ENCODE measurements at regions not wholly inside any gene's neighbourhood (a gene's known extent, or its start where the extent isn't known, plus 50 kb on each side); places are given as distances from the start of the nearest gene placed in this dataset.

DNA sequence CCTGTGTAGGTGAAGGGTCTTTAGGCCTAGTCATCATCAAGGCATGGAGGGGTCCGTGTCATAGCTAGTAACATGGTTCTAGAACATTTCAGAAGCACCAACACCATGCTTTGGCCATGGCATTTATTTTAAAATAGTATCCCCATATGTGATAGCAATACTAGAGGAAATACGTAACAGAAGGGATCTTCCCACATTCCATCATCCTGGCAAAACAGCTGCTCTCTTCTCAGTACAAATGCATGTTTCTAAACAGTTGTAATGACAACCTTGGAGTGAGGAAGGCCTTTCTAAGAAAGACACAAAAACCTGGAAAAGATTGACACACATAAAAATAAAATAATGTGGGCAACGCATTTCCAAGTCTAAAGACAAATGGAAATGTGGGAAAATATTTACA, 97.6 kb downstream of the GADD45G start:
- H3K36me3 ChIP-seq (ENCODE audit: control insufficient read depth, insufficient read depth, low read length): no peaks in the 10 kb centered on the region
- BruUV-seq (replicated peaks): no TSS peak
- H3K27ac Mint-ChIP-seq (ENCODE audit: unreplicated experiment): no peak overlapping the region
- POLR2A ChIA-PET: no interaction called here
- H3K4me1 Mint-ChIP-seq (ENCODE audit: low read depth, unreplicated experiment): peaks cover 6% of the 10 kb centered on the region
- no peak for DNase-seq
- no peaks in the 10 kb centered on the region for H3K9me3 ChIP-seq
- H3K4me3 Mint-ChIP-seq (ENCODE audit: unreplicated experiment): no peak overlapping the region
- H3K36me3 Mint-ChIP-seq (ENCODE audit: insufficient read depth, unreplicated experiment): no peaks in the 10 kb centered on the region
- CTCF ChIA-PET: no interaction called here
- H3K4me1 ChIP-seq: no peaks in the 10 kb centered on the region
- H3K27me3 Mint-ChIP-seq (ENCODE audit: insufficient read depth, unreplicated experiment): no peaks in the 10 kb centered on the region
- TF ChIP-seq, protein P1, sequence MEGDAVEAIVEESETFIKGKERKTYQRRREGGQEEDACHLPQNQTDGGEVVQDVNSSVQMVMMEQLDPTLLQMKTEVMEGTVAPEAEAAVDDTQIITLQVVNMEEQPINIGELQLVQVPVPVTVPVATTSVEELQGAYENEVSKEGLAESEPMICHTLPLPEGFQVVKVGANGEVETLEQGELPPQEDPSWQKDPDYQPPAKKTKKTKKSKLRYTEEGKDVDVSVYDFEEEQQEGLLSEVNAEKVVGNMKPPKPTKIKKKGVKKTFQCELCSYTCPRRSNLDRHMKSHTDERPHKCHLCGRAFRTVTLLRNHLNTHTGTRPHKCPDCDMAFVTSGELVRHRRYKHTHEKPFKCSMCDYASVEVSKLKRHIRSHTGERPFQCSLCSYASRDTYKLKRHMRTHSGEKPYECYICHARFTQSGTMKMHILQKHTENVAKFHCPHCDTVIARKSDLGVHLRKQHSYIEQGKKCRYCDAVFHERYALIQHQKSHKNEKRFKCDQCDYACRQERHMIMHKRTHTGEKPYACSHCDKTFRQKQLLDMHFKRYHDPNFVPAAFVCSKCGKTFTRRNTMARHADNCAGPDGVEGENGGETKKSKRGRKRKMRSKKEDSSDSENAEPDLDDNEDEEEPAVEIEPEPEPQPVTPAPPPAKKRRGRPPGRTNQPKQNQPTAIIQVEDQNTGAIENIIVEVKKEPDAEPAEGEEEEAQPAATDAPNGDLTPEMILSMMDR (IDR thresholded peaks at IDR 0.05; ENCODE audit: insufficient read depth in 1 of 2, low read depth in 1 of 2, low read length in 1 of 2, severe bottlenecking in 1 of 2, unreplicated experiment in 1 of 2): no peak
- intact Hi-C loops (cut with micrococcal nuclease; ENCODE audit: unreplicated experiment): no loop called here
- no peak overlapping the region for H3K4me3 ChIP-seq (ENCODE audit: low read depth, low read length)
- no peaks in the 10 kb centered on the region for H3K27me3 ChIP-seq (replicated peaks; ENCODE audit: control insufficient read depth, insufficient read depth, low read length)
- no peaks in the 10 kb centered on the region for H3K9me3 Mint-ChIP-seq (ENCODE audit: unreplicated experiment)

DNA sequence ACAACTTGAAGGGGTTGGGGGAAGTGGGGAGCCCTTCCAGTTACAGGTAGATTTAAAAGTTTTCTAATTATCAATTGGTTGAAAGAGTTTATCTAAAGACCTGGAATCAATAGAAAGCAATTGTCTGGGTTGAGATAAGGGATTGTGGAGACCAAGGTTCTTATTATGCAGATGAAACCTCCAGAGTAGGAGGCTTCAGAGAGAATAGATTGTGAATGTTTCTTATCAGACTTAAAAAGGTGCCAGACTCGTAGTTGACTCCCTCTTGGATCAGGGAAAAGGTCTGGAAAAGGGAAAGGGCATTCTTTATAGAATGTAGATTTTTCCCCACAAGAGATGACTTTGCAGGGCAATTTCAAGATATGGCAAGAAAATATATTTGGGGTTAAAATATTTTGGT, 100.8 kb downstream of the GADD45G start:
- no peaks in the 10 kb centered on the region for H3K9me3 ChIP-seq
- ChIA-PET CTCF (no interaction called here), POLR2A (no interaction called here)
- no peaks in the 10 kb centered on the region for H3K27me3 ChIP-seq (replicated peaks; ENCODE audit: control insufficient read depth, insufficient read depth, low read length)
- no peak overlapping the region for H3K4me3 Mint-ChIP-seq (ENCODE audit: unreplicated experiment)
- no peaks in the 10 kb centered on the region for H3K27me3 Mint-ChIP-seq (ENCODE audit: insufficient read depth, unreplicated experiment)
- intact Hi-C loops (cut with micrococcal nuclease; ENCODE audit: unreplicated experiment): no loop called here
- DNase-seq: no peak
- H3K9me3 Mint-ChIP-seq (ENCODE audit: unreplicated experiment): no peaks in the 10 kb centered on the region
- H3K4me3 ChIP-seq (ENCODE audit: low read depth, low read length): no peak overlapping the region
- BruUV-seq (replicated peaks): no TSS peak
- no peak overlapping the region for H3K27ac Mint-ChIP-seq (ENCODE audit: unreplicated experiment)
- H3K4me1 Mint-ChIP-seq (ENCODE audit: low read depth, unreplicated experiment): no peaks in the 10 kb centered on the region
- no peaks in the 10 kb centered on the region for H3K36me3 Mint-ChIP-seq (ENCODE audit: insufficient read depth, unreplicated experiment)
- TF ChIP-seq, protein P1 (IDR thresholded peaks at IDR 0.05; ENCODE audit: insufficient read depth in 1 of 2, low read depth in 1 of 2, low read length in 1 of 2, severe bottlenecking in 1 of 2, unreplicated experiment in 1 of 2): no peak
- no peaks in the 10 kb centered on the region for H3K4me1 ChIP-seq
- no peaks in the 10 kb centered on the region for H3K36me3 ChIP-seq (ENCODE audit: control insufficient read depth, insufficient read depth, low read length)

DNA sequence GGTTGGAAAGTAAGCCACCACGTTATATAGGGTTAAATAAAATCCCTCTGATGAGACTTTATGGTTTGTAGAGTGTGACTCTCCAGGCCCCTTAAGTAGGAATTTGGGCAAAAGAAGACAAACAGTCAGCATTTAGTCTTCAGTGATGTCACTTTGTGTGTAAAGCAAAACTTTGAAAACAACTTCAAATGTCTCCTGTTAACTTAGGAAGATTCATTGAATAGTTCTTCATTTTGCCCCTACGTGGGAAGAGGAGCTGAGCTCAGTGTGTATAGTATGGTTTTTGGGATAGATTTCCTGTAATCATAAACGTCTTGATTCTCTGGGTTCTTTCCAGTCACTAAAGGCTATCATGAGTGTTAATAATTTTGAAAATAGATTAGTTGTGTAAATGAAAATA, 101.3 kb downstream of the GADD45G start:
- CTCF ChIA-PET: no interaction called here
- no peak overlapping the region for H3K27ac Mint-ChIP-seq (ENCODE audit: unreplicated experiment)

More for the DNA sequence above, 101.3 kb downstream of the GADD45G start:
- H3K9me3 ChIP-seq: no peaks in the 10 kb centered on the region
- TF ChIP-seq, protein P1 (IDR thresholded peaks at IDR 0.05; ENCODE audit: insufficient read depth in 1 of 2, low read depth in 1 of 2, low read length in 1 of 2, severe bottlenecking in 1 of 2, unreplicated experiment in 1 of 2): no peak
- H3K36me3 Mint-ChIP-seq (ENCODE audit: insufficient read depth, unreplicated experiment): no peaks in the 10 kb centered on the region
- H3K4me3 Mint-ChIP-seq (ENCODE audit: unreplicated experiment): no peak overlapping the region
- no peak for DNase-seq
- POLR2A ChIA-PET: no interaction called here
- H3K4me1 Mint-ChIP-seq (ENCODE audit: low read depth, unreplicated experiment): no peaks in the 10 kb centered on the region
- no peaks in the 10 kb centered on the region for H3K27me3 ChIP-seq (replicated peaks; ENCODE audit: control insufficient read depth, insufficient read depth, low read length)
- no peaks in the 10 kb centered on the region for H3K4me1 ChIP-seq
- no peaks in the 10 kb centered on the region for H3K36me3 ChIP-seq (ENCODE audit: control insufficient read depth, insufficient read depth, low read length)
- no peak overlapping the region for H3K4me3 ChIP-seq (ENCODE audit: low read depth, low read length)
- intact Hi-C loops (cut with micrococcal nuclease; ENCODE audit: unreplicated experiment): no loop called here
- H3K27me3 Mint-ChIP-seq (ENCODE audit: insufficient read depth, unreplicated experiment): no peaks in the 10 kb centered on the region
- H3K9me3 Mint-ChIP-seq (ENCODE audit: unreplicated experiment): no peaks in the 10 kb centered on the region
- BruUV-seq (replicated peaks): no TSS peak

All from Caco-2 (cell line).